ENCODE measurements at regions not wholly inside any gene's neighbourhood (a gene's known extent, or its start where the extent isn't known, plus 50 kb on each side); places are given as distances from the start of the nearest gene placed in this dataset.
A peak's percentile ranks its signal among the peaks of the same experiment; 100 is the strongest.
"Not testable (repeated sequence)": the region's sequence is repeated elsewhere in the genome, so short reads cannot be mapped to it uniquely, and the experiment has no call there.

- DNase-seq, ATAC-seq: not testable (repeated sequence)
These were observed 64.4 kb downstream of the KLRB1 start for GRCh38 chr12:9543341-9543740.

GRCh38 chr12:9542827-9543226, 64.9 kb downstream of the KLRB1 start:
- DNase-seq, ATAC-seq: not testable (repeated sequence)

DNA sequence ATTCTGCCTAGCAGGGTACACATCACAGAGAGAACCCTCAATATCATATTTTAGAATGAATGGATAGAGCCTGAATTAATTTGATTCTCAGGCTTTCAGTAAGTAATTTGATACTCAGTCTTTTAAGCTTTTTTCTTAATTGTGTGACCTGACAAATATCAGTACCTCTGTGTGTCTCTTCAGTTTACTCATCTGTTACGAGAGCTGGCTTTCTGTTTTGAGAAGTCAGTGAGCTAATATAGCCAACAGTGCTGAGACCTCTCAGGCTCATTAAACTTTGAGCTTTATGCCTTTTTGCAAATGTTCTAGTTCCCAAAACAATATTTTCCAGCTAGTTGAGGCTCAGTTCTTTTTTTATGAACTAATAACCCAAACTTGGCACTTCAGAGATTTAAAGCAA, 91.8 kb downstream of the KLRB1 start:
- ATAC-seq, DNase-seq: not testable (repeated sequence)

GRCh38 chr12:9512695-9513094, 95.0 kb downstream of the KLRB1 start:
- not testable (repeated sequence) for DNase-seq, ATAC-seq

GRCh38 chr12:9510392-9511011, 97.2 kb downstream of the KLRB1 start:
- not testable (repeated sequence) for ATAC-seq

DNA sequence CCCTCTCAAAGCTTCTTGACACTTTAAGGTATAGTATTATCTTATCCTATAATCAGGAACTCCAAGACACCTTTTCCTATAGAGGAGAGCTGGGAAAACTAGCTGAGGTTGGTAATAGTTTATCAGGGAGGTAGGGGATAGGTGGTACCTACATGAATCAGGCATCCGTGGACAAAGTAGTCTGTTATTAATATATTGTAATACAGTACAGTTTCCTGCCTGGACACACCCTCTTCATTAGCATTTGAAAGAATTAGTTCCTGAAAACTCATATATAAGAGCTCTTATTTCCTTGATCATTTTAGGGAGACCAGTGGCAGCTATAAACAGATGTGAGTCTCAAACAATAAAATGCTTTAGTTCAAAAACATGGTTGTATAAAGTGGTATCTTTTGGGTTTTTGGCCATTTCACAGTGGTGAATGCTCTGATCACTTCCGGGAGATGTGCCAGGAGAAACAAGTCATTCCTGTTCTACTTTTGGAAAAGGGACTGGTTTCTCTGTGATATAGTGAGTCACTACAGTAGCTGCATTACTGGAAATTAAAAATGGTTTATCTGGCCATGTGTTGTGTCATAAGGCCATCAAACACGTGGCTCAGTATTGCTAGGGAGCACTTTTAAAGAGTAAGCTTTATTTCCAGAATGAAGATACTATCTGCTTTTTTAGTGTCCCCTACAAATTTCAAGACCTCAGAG, 98.1 kb downstream of the KLRB1 start:
- DNase-seq (no peak), ATAC-seq (no peak)

More at GRCh38 chr12:9510392-9511011, 97.2 kb downstream of the KLRB1 start:
- DNase-seq, result not testable (repeated sequence)

GRCh38 chr12:9506746-9507145, 101.0 kb downstream of the KLRB1 start:
- ATAC-seq (no peak), DNase-seq (no peak)

DNA sequence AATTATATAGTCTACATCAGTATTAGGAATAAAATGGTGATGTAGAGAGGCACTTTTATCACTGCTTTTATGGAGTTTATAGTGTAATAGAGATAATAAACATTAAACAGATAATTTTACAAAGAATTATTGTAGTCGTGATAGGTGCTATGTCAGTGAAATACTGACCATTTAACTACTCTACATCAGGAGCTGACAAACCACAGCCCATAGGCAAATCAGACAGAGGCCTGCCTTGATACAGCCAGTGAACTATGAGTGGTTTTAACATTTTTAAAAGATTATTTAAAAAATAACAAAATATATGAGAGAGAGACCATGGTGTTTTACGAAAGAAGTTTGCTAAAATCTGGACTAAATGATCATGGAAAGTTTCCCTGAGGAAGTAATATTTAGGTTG, 104.3 kb downstream of the KLRB1 start:
- not testable (repeated sequence) for DNase-seq, ATAC-seq

GRCh38 chr12:9502845-9503244, 104.9 kb downstream of the KLRB1 start:
- not testable (repeated sequence) for ATAC-seq

GRCh38 chr12:9493325-9493724, 114.4 kb downstream of the KLRB1 start:
- not testable (repeated sequence) for ATAC-seq, DNase-seq

More at GRCh38 chr12:9502845-9503244, 104.9 kb downstream of the KLRB1 start:
- DNase-seq, result not testable (repeated sequence)

GRCh38 chr12:9481289-9481688, 126.4 kb downstream of the KLRB1 start:
- not testable (repeated sequence) for ATAC-seq, DNase-seq

DNA sequence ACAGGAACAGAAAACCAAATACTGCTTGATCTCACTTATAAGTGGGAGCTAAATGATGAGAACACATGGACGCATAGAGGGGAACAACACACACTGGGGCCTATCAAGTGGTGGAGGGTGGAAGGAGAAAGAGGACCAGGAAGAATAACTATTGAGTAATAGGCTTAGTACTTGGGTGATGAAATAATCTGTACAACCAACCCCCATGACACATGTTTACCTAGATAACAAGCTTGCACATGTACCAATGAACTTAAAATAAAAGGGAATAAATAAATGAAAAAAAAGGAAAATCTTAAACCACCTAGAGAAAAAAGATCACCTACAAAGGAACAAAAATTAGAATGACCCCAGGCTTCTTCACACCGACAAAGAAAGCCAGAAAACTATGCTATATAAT, 133.5 kb downstream of the KLRB1 start:
- not testable (repeated sequence) for ATAC-seq, DNase-seq

DNA sequence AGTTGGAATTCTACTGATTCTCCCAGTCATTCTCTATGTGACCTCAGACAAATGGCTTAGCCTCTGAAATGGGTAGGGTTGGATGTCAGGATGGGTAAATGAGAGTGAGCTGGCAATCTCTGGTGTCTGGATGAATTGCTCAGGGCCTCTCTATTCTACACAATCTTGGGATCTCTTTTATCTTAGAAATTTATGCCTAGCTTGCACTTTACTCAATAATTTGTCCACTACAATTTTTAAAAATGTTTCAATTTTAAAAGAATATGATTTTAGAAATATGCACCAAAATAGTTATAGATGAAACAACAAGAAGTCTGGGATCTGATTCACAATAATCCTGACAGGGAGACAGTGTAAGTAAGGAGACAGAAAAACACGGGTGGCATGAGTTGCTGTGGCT, 134.1 kb downstream of the KLRB1 start:
- not testable (repeated sequence) for ATAC-seq

DNA sequence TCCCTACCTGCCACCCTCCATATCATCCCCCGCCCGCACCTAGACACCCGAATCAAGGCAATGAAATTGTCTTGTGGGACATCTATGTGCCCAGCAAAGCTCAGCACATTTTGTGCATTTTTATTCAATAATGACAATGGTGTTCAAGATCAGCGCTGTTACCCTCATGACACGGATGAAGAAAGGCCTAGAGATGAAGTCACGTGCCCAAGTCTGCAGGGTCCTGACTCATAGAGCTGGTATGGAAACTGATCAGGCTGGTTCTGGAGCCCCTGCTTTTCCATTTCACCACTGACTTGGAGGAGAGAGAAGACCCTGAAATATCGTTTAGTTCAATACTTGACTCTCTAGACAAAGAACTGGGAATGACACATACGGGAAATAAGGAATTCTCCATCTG, 136.2 kb downstream of the KLRB1 start:
- not testable (repeated sequence) for ATAC-seq, DNase-seq

More for the DNA sequence above, 134.1 kb downstream of the KLRB1 start:
- DNase-seq, result not testable (repeated sequence)

GRCh38 chr12:9470367-9470766, 137.3 kb downstream of the KLRB1 start:
- DNase-seq, result not testable (repeated sequence)
- peak; percentile 69 for ATAC-seq

DNA sequence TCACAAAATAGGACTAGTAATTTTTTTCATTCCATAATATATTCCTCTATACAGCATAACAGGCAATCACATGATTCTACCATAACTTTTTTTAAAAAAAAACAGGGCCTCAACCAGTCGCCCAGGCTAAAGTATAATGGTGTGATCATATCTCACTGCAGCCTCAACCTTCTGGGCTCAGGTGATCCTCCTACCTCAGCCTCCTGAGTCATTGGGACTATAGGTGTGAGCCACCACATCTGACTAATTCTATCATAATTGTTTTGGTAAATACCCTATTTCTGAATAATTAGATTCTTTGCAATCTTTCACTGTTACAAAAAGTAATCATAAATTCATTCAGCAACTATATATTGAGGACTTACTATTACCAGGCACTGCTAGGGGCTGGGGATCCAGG, 137.8 kb downstream of the KLRB1 start:
- not testable (repeated sequence) for DNase-seq, ATAC-seq

GRCh38 chr12:9469463-9469862, 138.3 kb downstream of the KLRB1 start:
- DNase-seq, result not testable (repeated sequence)
- ATAC-seq, result peak; percentile 51

DNA sequence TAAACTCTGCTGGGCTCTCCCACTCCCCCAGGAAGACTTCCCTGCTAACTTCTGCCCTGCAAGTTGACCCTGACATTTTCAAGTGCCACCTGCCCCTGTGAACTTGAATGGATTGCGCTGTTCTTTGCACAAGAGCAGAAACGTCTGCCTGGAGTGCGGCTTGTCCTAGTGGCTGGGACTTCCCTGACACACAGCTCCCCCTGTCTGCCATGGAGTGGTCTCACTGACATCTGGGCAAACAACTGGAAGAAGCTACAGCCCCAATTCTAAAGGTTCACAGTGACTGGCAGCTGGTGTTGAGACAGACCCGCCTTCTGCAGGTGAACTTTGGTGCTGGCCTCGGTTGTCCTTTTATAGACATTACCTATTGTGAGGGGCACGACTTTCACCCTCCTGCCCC, 138.7 kb downstream of the KLRB1 start:
- peak; percentile 33 for DNase-seq

GRCh38 chr12:9468144-9468543, 139.6 kb downstream of the KLRB1 start:
- ATAC-seq, DNase-seq: not testable (repeated sequence)

More for the DNA sequence above, 138.7 kb downstream of the KLRB1 start:
- ATAC-seq, result not testable (repeated sequence)

GRCh38 chr12:9464408-9464807, 143.3 kb downstream of the KLRB1 start:
- no peak for ATAC-seq
- no peak for DNase-seq

- ATAC-seq, DNase-seq: not testable (repeated sequence)
These were observed 152.2 kb downstream of the KLRB1 start for GRCh38 chr12:9455516-9455915.

GRCh38 chr12:9454021-9454420, 153.7 kb downstream of the KLRB1 start:
- ATAC-seq, DNase-seq: not testable (repeated sequence)

GRCh38 chr12:9450127-9450567, 157.6 kb downstream of the KLRB1 start:
- DNase-seq, result not testable (repeated sequence)

More at GRCh38 chr12:9450127-9450567, 157.6 kb downstream of the KLRB1 start:
- ATAC-seq, result not testable (repeated sequence)

Measured in stimulated activated naive CD8-positive, alpha-beta T cell treated with anti-CD3 and anti-CD28 coated beads, Interleukin-15, Interleukin-2, amounts not matched to agents 100 U/mL and 50 U/mL, for 24 hours (primary cell).